Body of pancreas (tissue), 4 donors: ENCODE measurements at regions not wholly inside any gene's neighbourhood (a gene's known extent, or its start where the extent isn't known, plus 50 kb on each side); places are given as distances from the start of the nearest gene placed in this dataset.

Experiments used
- CTCF ChIP-seq, 7 experiments: fragments of 450-650 bp in 4 of 7; fragments of 200-600 bp in 3 of 7; sonication (generic) in 3 of 7; IDR thresholded peaks; one replicate each; pipeline ENCODE4 v1.5.1; 2016 to 2019; ENCODE audit warnings: antibody characterized with exemption in 7 of 7
- POLR2A ChIP-seq, 3 donors: fragments of 450-650 bp; IDR thresholded peaks; one replicate each; pipeline ENCODE4 v1.6.1; 2016; ENCODE audit warnings: antibody characterized with exemption in 3 of 3, mild to moderate bottlenecking in 2 of 3

- TF ChIP-seq CTCF (IDR thresholded peaks at IDR 0.05) (no peak), POLR2A (IDR thresholded peaks at IDR 0.05) (no peak)
Measured at GRCh38 chrX:10079231-10079630, 77.5 kb upstream of the CLCN4 start.
